K562 (cell line): ENCODE measurements at regions not wholly inside any gene's neighbourhood (a gene's known extent, or its start where the extent isn't known, plus 50 kb on each side); places are given as distances from the start of the nearest gene placed in this dataset.

ENCODE experiments used
- ATAC-seq: fragments of 200-7000 bp; cut with Tn5 transposase; 3 replicates; pipeline ENCODE4 v1.9.1; 2020; ENCODE audit warnings: moderate library complexity
- BruUV-seq: library from RNA; stranded (reverse); fragments of 400-500 nt; replicated peaks from 2 replicates; lab custom pipeline; 2021; lab: Mats Ljungman, UMichigan
- CTCF ChIA-PET: fragments of 300-600 bp; formaldehyde crosslinking; extraction: SDS; loops from one replicate; lab custom pipeline; 2021; ENCODE audit warnings: low intra/inter-chr PET ratio; lab: Yijun Ruan, JAX
- POLR2A ChIA-PET: fragments of 300-600, 350-650 bp; sonication (Branson Sonifier 250); formaldehyde crosslinking; extraction: SDS; loops from one replicate; lab custom pipeline; 2021; ENCODE audit warnings: antibody characterized with exemption, inconsistent platforms; lab: Yijun Ruan, JAX
- DNase-seq, 4 experiments: peaks; one replicate each; pipeline versions ENCODE4 v3.0.0 to v3.0.0-alpha.2; 2011 to 2018; ENCODE audit warnings: low spot score in 3 of 4, mixed read lengths in 3 of 4; ENCODE audit errors: extremely low read depth in 1 of 4
- FAIRE-seq: peaks from 2 replicates; lab custom pipeline; 2011; peaks lifted over from hg19 to GRCh38; lab: Jason Lieb, UNC
- H2AFZ ChIP-seq: 2 replicates; pipeline ENCODE4 v1.6.0; 2011; ENCODE audit warnings: low read depth, low read length, control low read depth, inconsistent platforms
- H3K27ac ChIP-seq: fragments of 200-600 bp; 3 replicates; pipeline ENCODE4 v1.8.0; 2011; ENCODE audit warnings: low read depth, mild to moderate bottlenecking, control low read depth, inconsistent platforms, low read length, moderate library complexity, mixed read lengths; ENCODE audit errors: extremely low read depth
- H3K27me3 ChIP-seq, 2 experiments: fragments of 300-600 bp in 1 of 2; 2 replicates in 1 of 2; 3 replicates in 1 of 2; pipeline versions ENCODE4 v1.6.0 to v1.8.0; 2011; ENCODE audit warnings: inconsistent platforms in 2 of 2, low read length in 2 of 2, mild to moderate bottlenecking in 1 of 2, mixed read lengths in 1 of 2, moderate library complexity in 1 of 2; ENCODE audit not compliant: control insufficient read depth in 2 of 2, insufficient read depth in 2 of 2
- H3K36me3 ChIP-seq: fragments of 300-600 bp; 3 replicates; pipeline ENCODE4 v1.8.0; 2011; ENCODE audit warnings: mild to moderate bottlenecking, low read length, inconsistent platforms; ENCODE audit not compliant: control insufficient read depth, insufficient read depth
- H3K4me1 ChIP-seq, 2 experiments: fragments of 200-600 bp in 1 of 2; replicated peaks in 1 of 2; 2 replicates in 1 of 2; 3 replicates in 1 of 2; pipeline versions ENCODE4 v1.5.1 to v1.8.0; 2011; ENCODE audit warnings: inconsistent platforms in 2 of 2, low read length in 2 of 2, mild to moderate bottlenecking in 1 of 2, mixed read lengths in 1 of 2, moderate library complexity in 1 of 2; ENCODE audit not compliant: control insufficient read depth in 2 of 2, insufficient read depth in 2 of 2
- H3K4me2 ChIP-seq: 2 replicates; pipeline ENCODE4 v1.6.1; 2011; ENCODE audit warnings: low read length, control low read depth, inconsistent platforms, mixed read lengths; ENCODE audit not compliant: insufficient read depth
- H3K4me3 ChIP-seq: fragments of 200-600 bp; sonication (generic), shearing (Covaris generic); 2 replicates; pipeline ENCODE4 v1.5.1; 2016; ENCODE audit warnings: control low read depth, inconsistent platforms
- H3K79me2 ChIP-seq: fragments of 200-600 bp; 3 replicates; pipeline ENCODE4 v1.8.0; 2011; ENCODE audit warnings: low read length, inconsistent platforms; ENCODE audit not compliant: control insufficient read depth, insufficient read depth
- H3K9ac ChIP-seq, 2 experiments: 2 replicates each; pipeline versions ENCODE4 v1.6.0 to v1.6.1; 2011; ENCODE audit warnings: low read depth in 2 of 2, low read length in 2 of 2, control low read depth in 1 of 2, inconsistent platforms in 1 of 2, mild to moderate bottlenecking in 1 of 2, mixed read lengths in 1 of 2; ENCODE audit not compliant: insufficient read depth in 1 of 2
- H3K9me1 ChIP-seq: one replicate; pipeline ENCODE4 v1.6.0; 2011; ENCODE audit warnings: inconsistent platforms, mild to moderate bottlenecking, low read length, moderate library complexity; ENCODE audit not compliant: control insufficient read depth, insufficient read depth
- H3K9me3 ChIP-seq: replicated peaks from 2 replicates; pipeline ENCODE4 v1.5.1; 2011; ENCODE audit warnings: low read depth, low read length, inconsistent platforms; ENCODE audit not compliant: control insufficient read depth, insufficient read depth
- H4K20me1 ChIP-seq: replicated peaks from 2 replicates; pipeline ENCODE4 v1.6.1; 2011; ENCODE audit warnings: low read length, inconsistent platforms, mixed read lengths; ENCODE audit not compliant: control insufficient read depth, insufficient read depth
- FUS ChIP-seq: fragments of 200-400 bp; formaldehyde crosslinking; optimal IDR thresholded peaks from 2 replicates; pipeline ENCODE3; 2017; ENCODE audit warnings: low read depth, low read length
- GATA2 ChIP-seq: sonication (generic); formaldehyde crosslinking; IDR thresholded peaks from 2 replicates; pipeline ENCODE4 v1.4.0; 2020; ENCODE audit warnings: mild to moderate bottlenecking, missing genetic modification reagents
- HNRNPH1 ChIP-seq: fragments of 200-400 bp; formaldehyde crosslinking; optimal IDR thresholded peaks from 2 replicates; pipeline ENCODE3; 2017; ENCODE audit warnings: low read depth, mild to moderate bottlenecking, low read length, moderate library complexity
- MYBL2 ChIP-seq, 2 experiments: fragments of 450-650 bp in 1 of 2; sonication (generic) in 1 of 2; formaldehyde crosslinking in 1 of 2; IDR thresholded peaks; 2 replicates each; pipeline versions ENCODE4 v1.6.1 to v1.8.1; 2017 to 2022; ENCODE audit warnings: borderline replicate concordance in 1 of 2, inconsistent platforms in 1 of 2, low read depth in 1 of 2, mild to moderate bottlenecking in 1 of 2, missing genetic modification reagents in 1 of 2, moderate library complexity in 1 of 2
- SMAD4 ChIP-seq: fragments of 250-450 bp; sonication (Bioruptor Pico); conservative IDR thresholded peaks from 2 replicates; pipeline ENCODE4 v1.8.0; 2021; ENCODE audit warnings: inconsistent platforms, mild to moderate bottlenecking, moderate library complexity
- WHSC1 ChIP-seq: IDR thresholded peaks from one replicate; pipeline ENCODE4 v1.6.1; 2012; ENCODE audit warnings: low read length, control low read depth, inconsistent platforms
- ZNF444 ChIP-seq: fragments of 250-450 bp; sonication (Bioruptor Pico); IDR thresholded peaks from 2 replicates; pipeline ENCODE4 v1.4.0; 2020; ENCODE audit warnings: mild to moderate bottlenecking, moderate library complexity
- ZNF77 ChIP-seq: fragments of 250-450 bp; sonication (Bioruptor Pico); IDR thresholded peaks from 2 replicates; pipeline ENCODE4 v1.5.0; 2020
- WGBS: fragments of 100-300 bp; shearing (Covaris generic); methylation state at CpG from one replicate; pipeline ENCODE4 v1.1.6; 2016; ENCODE audit warnings: low coverage, mixed read lengths; ENCODE audit not compliant: insufficient coverage; ENCODE audit errors: missing lambda C conversion rate; 5-methylcytosine and 5-hydroxymethylcytosine counted together
- in situ Hi-C: fragments of 300-500 bp; cut with MboI; formaldehyde crosslinking; loops from 4 replicates; pipeline ENCODE4 v1.15.0; 2018; ENCODE audit warnings: inconsistent platforms, mixed read lengths
- intact Hi-C: fragments of 100-400 bp; cut with micrococcal nuclease; formaldehyde crosslinking; loops from 2 replicates; pipeline ENCODE4 v1.14.2; 2022
- TF ChIP-seq, protein P1 (sequence below): sonication (generic); formaldehyde crosslinking; IDR thresholded peaks from 2 replicates; pipeline ENCODE4 v1.8.1; 2023; ENCODE audit warnings: missing genetic modification reagents, mild to moderate bottlenecking, borderline replicate concordance
- TF ChIP-seq, protein P2 (sequence below): fragments of 450-650 bp; IDR thresholded peaks from 2 replicates; pipeline ENCODE4 v1.6.1; 2017; ENCODE audit warnings: mild to moderate bottlenecking, moderate library complexity
- TF ChIP-seq, protein P3 (sequence below): IDR thresholded peaks from 2 replicates; pipeline ENCODE4 v1.6.1; 2012; ENCODE audit warnings: low read depth, low read length, improper control_type of control experiment, borderline replicate concordance

DNA sequence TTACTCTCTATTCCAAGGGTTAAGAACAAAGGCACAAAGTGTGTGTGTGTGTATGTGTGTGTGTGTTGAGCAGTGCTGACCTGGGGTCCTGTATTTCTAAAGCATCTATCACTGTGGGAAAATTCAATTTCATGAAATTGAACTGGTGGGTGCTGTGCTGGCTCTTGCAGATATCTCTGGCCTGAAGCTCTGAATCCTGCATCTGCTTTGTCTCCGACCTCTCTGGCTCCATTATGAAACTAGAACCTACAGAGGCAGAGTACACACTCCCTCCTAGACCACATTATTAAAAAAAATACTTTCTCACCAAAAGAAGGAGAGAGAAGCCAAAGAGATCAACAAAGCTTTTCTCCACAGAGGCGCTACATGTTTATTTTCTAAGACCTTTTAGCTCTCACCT lies 88.4 kb upstream of the PDE4B start:
- no peak for DNase-seq
- H3K4me1 ChIP-seq = no peaks in the 10 kb centered on the region
- TF ChIP-seq GATA2 (CRISPR knock-in tag) (no peak), FUS (no peak), WHSC1 (no peak), ZNF444 (CRISPR knock-in tag) (no peak), ZNF77 (CRISPR knock-in tag) (no peak), MYBL2 (IDR thresholded peaks at IDR 0.05; ENCODE audit: low read depth) (no peak), MYBL2 (CRISPR knock-in tag; IDR thresholded peaks at IDR 0.05; ENCODE audit: borderline replicate concordance) (no peak), HNRNPH1 (no peak), SMAD4 (CRISPR knock-in tag) (no peak)
- TF ChIP-seq, protein P1, sequence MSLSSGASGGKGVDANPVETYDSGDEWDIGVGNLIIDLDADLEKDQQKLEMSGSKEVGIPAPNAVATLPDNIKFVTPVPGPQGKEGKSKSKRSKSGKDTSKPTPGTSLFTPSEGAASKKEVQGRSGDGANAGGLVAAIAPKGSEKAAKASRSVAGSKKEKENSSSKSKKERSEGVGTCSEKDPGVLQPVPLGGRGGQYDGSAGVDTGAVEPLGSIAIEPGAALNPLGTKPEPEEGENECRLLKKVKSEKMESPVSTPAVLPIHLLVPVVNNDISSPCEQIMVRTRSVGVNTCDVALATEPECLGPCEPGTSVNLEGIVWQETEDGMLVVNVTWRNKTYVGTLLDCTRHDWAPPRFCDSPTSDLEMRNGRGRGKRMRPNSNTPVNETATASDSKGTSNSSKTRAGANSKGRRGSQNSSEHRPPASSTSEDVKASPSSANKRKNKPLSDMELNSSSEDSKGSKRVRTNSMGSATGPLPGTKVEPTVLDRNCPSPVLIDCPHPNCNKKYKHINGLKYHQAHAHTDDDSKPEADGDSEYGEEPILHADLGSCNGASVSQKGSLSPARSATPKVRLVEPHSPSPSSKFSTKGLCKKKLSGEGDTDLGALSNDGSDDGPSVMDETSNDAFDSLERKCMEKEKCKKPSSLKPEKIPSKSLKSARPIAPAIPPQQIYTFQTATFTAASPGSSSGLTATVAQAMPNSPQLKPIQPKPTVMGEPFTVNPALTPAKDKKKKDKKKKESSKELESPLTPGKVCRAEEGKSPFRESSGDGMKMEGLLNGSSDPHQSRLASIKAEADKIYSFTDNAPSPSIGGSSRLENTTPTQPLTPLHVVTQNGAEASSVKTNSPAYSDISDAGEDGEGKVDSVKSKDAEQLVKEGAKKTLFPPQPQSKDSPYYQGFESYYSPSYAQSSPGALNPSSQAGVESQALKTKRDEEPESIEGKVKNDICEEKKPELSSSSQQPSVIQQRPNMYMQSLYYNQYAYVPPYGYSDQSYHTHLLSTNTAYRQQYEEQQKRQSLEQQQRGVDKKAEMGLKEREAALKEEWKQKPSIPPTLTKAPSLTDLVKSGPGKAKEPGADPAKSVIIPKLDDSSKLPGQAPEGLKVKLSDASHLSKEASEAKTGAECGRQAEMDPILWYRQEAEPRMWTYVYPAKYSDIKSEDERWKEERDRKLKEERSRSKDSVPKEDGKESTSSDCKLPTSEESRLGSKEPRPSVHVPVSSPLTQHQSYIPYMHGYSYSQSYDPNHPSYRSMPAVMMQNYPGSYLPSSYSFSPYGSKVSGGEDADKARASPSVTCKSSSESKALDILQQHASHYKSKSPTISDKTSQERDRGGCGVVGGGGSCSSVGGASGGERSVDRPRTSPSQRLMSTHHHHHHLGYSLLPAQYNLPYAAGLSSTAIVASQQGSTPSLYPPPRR (CRISPR knock-in tag) = no peak
- TF ChIP-seq, protein P2, sequence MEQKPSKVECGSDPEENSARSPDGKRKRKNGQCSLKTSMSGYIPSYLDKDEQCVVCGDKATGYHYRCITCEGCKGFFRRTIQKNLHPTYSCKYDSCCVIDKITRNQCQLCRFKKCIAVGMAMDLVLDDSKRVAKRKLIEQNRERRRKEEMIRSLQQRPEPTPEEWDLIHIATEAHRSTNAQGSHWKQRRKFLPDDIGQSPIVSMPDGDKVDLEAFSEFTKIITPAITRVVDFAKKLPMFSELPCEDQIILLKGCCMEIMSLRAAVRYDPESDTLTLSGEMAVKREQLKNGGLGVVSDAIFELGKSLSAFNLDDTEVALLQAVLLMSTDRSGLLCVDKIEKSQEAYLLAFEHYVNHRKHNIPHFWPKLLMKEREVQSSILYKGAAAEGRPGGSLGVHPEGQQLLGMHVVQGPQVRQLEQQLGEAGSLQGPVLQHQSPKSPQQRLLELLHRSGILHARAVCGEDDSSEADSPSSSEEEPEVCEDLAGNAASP = no peak
- TF ChIP-seq, protein P3, sequence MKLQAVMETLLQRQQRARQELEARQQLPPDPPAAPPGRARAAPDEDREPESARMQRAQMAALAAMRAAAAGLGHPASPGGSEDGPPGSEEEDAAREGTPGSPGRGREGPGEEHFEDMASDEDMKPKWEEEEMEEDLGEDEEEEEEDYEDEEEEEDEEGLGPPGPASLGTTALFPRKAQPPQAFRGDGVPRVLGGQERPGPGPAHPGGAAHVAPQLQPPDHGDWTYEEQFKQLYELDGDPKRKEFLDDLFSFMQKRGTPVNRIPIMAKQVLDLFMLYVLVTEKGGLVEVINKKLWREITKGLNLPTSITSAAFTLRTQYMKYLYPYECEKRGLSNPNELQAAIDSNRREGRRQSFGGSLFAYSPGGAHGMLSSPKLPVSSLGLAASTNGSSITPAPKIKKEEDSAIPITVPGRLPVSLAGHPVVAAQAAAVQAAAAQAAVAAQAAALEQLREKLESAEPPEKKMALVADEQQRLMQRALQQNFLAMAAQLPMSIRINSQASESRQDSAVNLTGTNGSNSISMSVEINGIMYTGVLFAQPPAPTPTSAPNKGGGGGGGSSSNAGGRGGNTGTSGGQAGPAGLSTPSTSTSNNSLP = no peak
- TF ChIP-seq, all 486 proteins: peak for 0
- no peak overlapping the region for H3K9ac ChIP-seq
- 4% methylated on average over 2 of the region's 2 CpGs for WGBS
- POLR2A ChIA-PET = interaction anchor here (0.6 to 1.3 kb wide), 4 partner anchors 13 to 826 kb away, joined by 3 to 4 read pairs (median 4); no protein-coding TSS in a partner anchor
- H3K4me3 ChIP-seq = no peak overlapping the region
- H3K79me2 ChIP-seq = no peaks in the 10 kb centered on the region
- no TSS peak for BruUV-seq
- in situ Hi-C loops (loop anchor here (25.0 kb wide), 1 partner anchor 533 kb away; no protein-coding TSS in a partner anchor), intact Hi-C loops (no loop called here)
- peaks cover 14 to 25% of the 10 kb centered on the region in 2 experiments; a peak in 4 of 5 replicates for H3K27me3 ChIP-seq
- no peaks in the 10 kb centered on the region for H3K9me3 ChIP-seq
- FAIRE-seq (no peak), ATAC-seq (no peak)
- no peaks in the 10 kb centered on the region for H4K20me1 ChIP-seq
- CTCF ChIA-PET = no interaction called here
- H3K27ac ChIP-seq = no peak overlapping the region
- no peak overlapping the region for H3K4me2 ChIP-seq
- H2AFZ ChIP-seq = no peak overlapping the region
- H3K36me3 ChIP-seq = no peaks in the 10 kb centered on the region
- H3K9me1 ChIP-seq = no peaks in the 10 kb centered on the region
